Endodermal cell (in vitro differentiated cells): ENCODE measurements at regions not wholly inside any gene's neighbourhood (a gene's known extent, or its start where the extent isn't known, plus 50 kb on each side); places are given as distances from the start of the nearest gene placed in this dataset.

ENCODE experiments used
- DNase-seq: peaks from one replicate; pipeline ENCODE4 v3.0.0-alpha.2; 2017
- H3K27ac ChIP-seq: 2 replicates; pipeline ENCODE4 v1.5.1; 2013; ENCODE audit warnings: mild to moderate bottlenecking, low read depth, low read length, moderate library complexity
- H3K27me3 ChIP-seq: 2 replicates; pipeline ENCODE4 v1.6.1; 2013; ENCODE audit warnings: mild to moderate bottlenecking, low read length, moderate library complexity; ENCODE audit not compliant: insufficient read depth, control insufficient read depth, poor library complexity, severe bottlenecking
- H3K36me3 ChIP-seq: 2 replicates; pipeline ENCODE4 v1.7.0; 2013; ENCODE audit warnings: mild to moderate bottlenecking, low read length, moderate library complexity; ENCODE audit not compliant: control insufficient read depth, insufficient read depth
- H3K4me1 ChIP-seq: one replicate; pipeline ENCODE4 v1.7.0; 2013; ENCODE audit warnings: low read length; ENCODE audit not compliant: control insufficient read depth, insufficient read depth
- H3K4me3 ChIP-seq: 2 replicates; pipeline ENCODE4 v1.5.1; 2013; ENCODE audit warnings: mild to moderate bottlenecking, low read length, moderate library complexity
- H3K9ac ChIP-seq: 2 replicates; pipeline ENCODE4 v1.6.1; 2013; ENCODE audit warnings: mild to moderate bottlenecking, low read length, moderate library complexity; ENCODE audit not compliant: poor library complexity, severe bottlenecking; ENCODE audit errors: extremely low read depth
- H3K9me3 ChIP-seq: 2 replicates; pipeline ENCODE4 v1.6.1; 2013; ENCODE audit warnings: mild to moderate bottlenecking, low read length, moderate library complexity; ENCODE audit not compliant: control insufficient read depth
- H3K27ac Mint-ChIP-seq: 2 replicates; pipeline ENCODE4 v1.8.0; 2020; ENCODE audit warnings: mixed read lengths
- H3K27me3 Mint-ChIP-seq: 2 replicates; pipeline ENCODE4 v1.8.0; 2021; ENCODE audit warnings: mild to moderate bottlenecking, mixed read lengths; ENCODE audit not compliant: insufficient read depth
- H3K36me3 Mint-ChIP-seq: 2 replicates; pipeline ENCODE4 v1.8.0; 2020; ENCODE audit warnings: low read depth, mixed read lengths
- H3K4me1 Mint-ChIP-seq: 2 replicates; pipeline ENCODE4 v1.8.0; 2020; ENCODE audit warnings: mixed read lengths
- H3K4me3 Mint-ChIP-seq: 2 replicates; pipeline ENCODE4 v1.8.0; 2020; ENCODE audit warnings: mild to moderate bottlenecking, moderate library complexity, mixed read lengths
- H3K9me3 Mint-ChIP-seq: 2 replicates; pipeline ENCODE4 v1.8.0; 2020; ENCODE audit warnings: mild to moderate bottlenecking, mixed read lengths
- CTCF ChIP-seq: fragments of 200-600 bp; sonication (generic); conservative IDR thresholded peaks from 2 replicates; pipeline ENCODE4 v1.5.0; 2021; ENCODE audit warnings: antibody characterized with exemption, mild to moderate bottlenecking
- WGBS, 2 experiments: methylation state at CpG; one replicate each; pipeline versions ENCODE4 v1.1.5 to v1.1.7; 2013; ENCODE audit warnings: missing lambda C conversion rate in 2 of 2, mixed read lengths in 1 of 2; ENCODE audit not compliant: insufficient coverage in 1 of 2, insufficient read length in 1 of 2; 5-methylcytosine and 5-hydroxymethylcytosine counted together

GRCh38 chr5:92779536-92779935 lies 801.5 kb downstream of the NR2F1-AS1 start:
- Histone ChIP-seq H3K27ac (no peak overlapping the region), H3K4me3 (no peak overlapping the region), H3K27me3 (no peaks in the 10 kb centered on the region), H3K4me1 (peaks cover 25% of the 10 kb centered on the region), H3K9ac (no peak overlapping the region), H3K9me3 (peaks cover 4% of the 10 kb centered on the region), H3K36me3 (no peaks in the 10 kb centered on the region)
- H3K9me3 Mint-ChIP-seq = peaks cover 3% of the 10 kb centered on the region
- peaks cover 3% of the 10 kb centered on the region for H3K36me3 Mint-ChIP-seq
- H3K4me3 Mint-ChIP-seq = no peak overlapping the region
- H3K4me1 Mint-ChIP-seq = peaks cover 43% of the 10 kb centered on the region
- DNase-seq = no peak
- no peak for TF ChIP-seq CTCF
- H3K27me3 Mint-ChIP-seq = no peaks in the 10 kb centered on the region
- H3K27ac Mint-ChIP-seq = no peak overlapping the region

- Histone ChIP-seq H3K36me3 (no peaks in the 10 kb centered on the region), H3K27ac (no peak overlapping the region), H3K27me3 (no peaks in the 10 kb centered on the region), H3K4me3 (no peak overlapping the region), H3K9ac (no peak overlapping the region), H3K9me3 (no peaks in the 10 kb centered on the region), H3K4me1 (peaks cover 25% of the 10 kb centered on the region)
- peaks cover 3% of the 10 kb centered on the region for H3K36me3 Mint-ChIP-seq
- no peak for DNase-seq
- no peaks in the 10 kb centered on the region for H3K9me3 Mint-ChIP-seq
- H3K4me1 Mint-ChIP-seq = peaks cover 43% of the 10 kb centered on the region
- no peaks in the 10 kb centered on the region for H3K27me3 Mint-ChIP-seq
- H3K4me3 Mint-ChIP-seq = no peak overlapping the region
- 93 to 100% methylated on average over 1 to 3 of the region's 3 CpGs for WGBS, 2 experiments
- TF ChIP-seq CTCF = no peak
- H3K27ac Mint-ChIP-seq = peak overlapping the region; percentile 85
These were observed 802.8 kb downstream of the NR2F1-AS1 start for GRCh38 chr5:92778261-92778660.

- Mint-ChIP-seq H3K27me3 (no peaks in the 10 kb centered on the region), H3K27ac (peak overlapping the region; percentile 90)
- WGBS, 2 experiments = 59% methylated on average over 1 of the region's 1 CpG; no CpG with 5 or more reads in 1 of the 2 experiments
These were observed 803.6 kb downstream of the NR2F1-AS1 start for GRCh38 chr5:92777421-92777820.

More at GRCh38 chr5:92777421-92777820, 803.6 kb downstream of the NR2F1-AS1 start:
- Histone ChIP-seq H3K27ac (peak overlapping the region; percentile 1), H3K9ac (peak overlapping the region; percentile 61), H3K27me3 (no peaks in the 10 kb centered on the region), H3K9me3 (no peaks in the 10 kb centered on the region), H3K4me3 (peak overlapping the region; percentile 74), H3K4me1 (peaks cover 25% of the 10 kb centered on the region), H3K36me3 (no peaks in the 10 kb centered on the region)
- peaks cover 3% of the 10 kb centered on the region for H3K36me3 Mint-ChIP-seq
- H3K9me3 Mint-ChIP-seq = no peaks in the 10 kb centered on the region
- TF ChIP-seq CTCF = no peak
- no peak overlapping the region for H3K4me3 Mint-ChIP-seq
- H3K4me1 Mint-ChIP-seq = peaks cover 43% of the 10 kb centered on the region
- DNase-seq = no peak
